CD8-positive, alpha-beta memory T cell (primary cell): ENCODE measurements at regions not wholly inside any gene's neighbourhood (a gene's known extent, or its start where the extent isn't known, plus 50 kb on each side); places are given as distances from the start of the nearest gene placed in this dataset.
"Not testable (repeated sequence)": the region's sequence is repeated elsewhere in the genome, so short reads cannot be mapped to it uniquely, and the experiment has no call there.

Experiments
- CTCF ChIA-PET: fragments of 350-600 bp; sonication (Branson Sonifier 250); formaldehyde crosslinking; loops from one replicate; lab custom pipeline; 2021; ENCODE audit warnings: antibody characterized with exemption; lab: Charles Lee
- POLR2A ChIA-PET: fragments of 350-600 bp; sonication (Branson Sonifier 250); formaldehyde crosslinking; loops from one replicate; lab custom pipeline; 2021; ENCODE audit warnings: antibody characterized with exemption; lab: Charles Lee
- DNase-seq, 5 donors: peaks; one replicate each; pipeline versions ENCODE4 v3.0.0 to v3.0.0-alpha.2; 2020 to 2022; ENCODE audit warnings: mixed read lengths in 1 of 5
- H3K27ac ChIP-seq: one replicate; pipeline ENCODE4 v1.7.0; 2013; ENCODE audit warnings: low read depth, mild to moderate bottlenecking, low read length, moderate library complexity
- H3K27me3 ChIP-seq: 2 replicates; pipeline ENCODE4 v1.7.0; 2013; ENCODE audit warnings: low read length, mild to moderate bottlenecking; ENCODE audit not compliant: insufficient read depth, poor library complexity, severe bottlenecking
- H3K36me3 ChIP-seq: 2 replicates; pipeline ENCODE4 v1.7.0; 2013; ENCODE audit warnings: mild to moderate bottlenecking, low read length, moderate library complexity; ENCODE audit not compliant: insufficient read depth
- H3K4me1 ChIP-seq: 2 replicates; pipeline ENCODE4 v1.7.0; 2013; ENCODE audit warnings: mild to moderate bottlenecking, low read length, moderate library complexity; ENCODE audit not compliant: insufficient read depth
- H3K4me3 ChIP-seq: 2 replicates; pipeline ENCODE4 v1.7.0; 2013; ENCODE audit warnings: mild to moderate bottlenecking, low read length
- H3K9me3 ChIP-seq: 2 replicates; pipeline ENCODE4 v1.7.0; 2013; ENCODE audit warnings: mild to moderate bottlenecking, low read length
- H3K27ac Mint-ChIP-seq, 8 donors: one replicate each; pipeline ENCODE4 v1.8.0; 2020 to 2021; ENCODE audit warnings: mixed read lengths in 8 of 8, mild to moderate bottlenecking in 6 of 8, inconsistent platforms in 3 of 8, moderate library complexity in 3 of 8
- H3K27me3 Mint-ChIP-seq, 2 donors: one replicate each; pipeline ENCODE4 v1.8.0; 2020 to 2021; ENCODE audit warnings: mixed read lengths in 2 of 2, mild to moderate bottlenecking in 1 of 2, moderate library complexity in 1 of 2
- H3K36me3 Mint-ChIP-seq, 3 donors: one replicate each; pipeline ENCODE4 v1.8.0; 2020 to 2021; ENCODE audit warnings: mixed read lengths in 3 of 3, inconsistent platforms in 1 of 3, mild to moderate bottlenecking in 1 of 3
- H3K4me1 Mint-ChIP-seq, 3 donors: one replicate each; pipeline ENCODE4 v1.8.0; 2020 to 2021; ENCODE audit warnings: mixed read lengths in 3 of 3, inconsistent platforms in 1 of 3, mild to moderate bottlenecking in 1 of 3
- H3K4me3 Mint-ChIP-seq, 7 donors: one replicate each; pipeline ENCODE4 v1.8.0; 2020 to 2021; ENCODE audit warnings: mixed read lengths in 7 of 7, mild to moderate bottlenecking in 6 of 7, moderate library complexity in 4 of 7, inconsistent platforms in 2 of 7
- H3K9me3 Mint-ChIP-seq, 5 donors: one replicate each; pipeline ENCODE4 v1.8.0; 2020 to 2022; ENCODE audit warnings: mixed read lengths in 5 of 5, mild to moderate bottlenecking in 3 of 5, moderate library complexity in 2 of 5, inconsistent platforms in 1 of 5

- no peaks in the 10 kb centered on the region for H3K36me3 Mint-ChIP-seq
These were observed 121.4 kb upstream of the CXorf66 start for GRCh38 chrX:140086691-140087090.

GRCh38 chrX:140074851-140075250 lies 109.5 kb upstream of the CXorf66 start:
- H3K27ac Mint-ChIP-seq, H3K9me3 ChIP-seq, H3K27ac ChIP-seq, H3K27me3 Mint-ChIP-seq, H3K4me1 Mint-ChIP-seq, H3K36me3 Mint-ChIP-seq, DNase-seq, H3K27me3 ChIP-seq, H3K4me1 ChIP-seq, CTCF ChIA-PET, POLR2A ChIA-PET, H3K36me3 ChIP-seq, H3K4me3 ChIP-seq, H3K9me3 Mint-ChIP-seq, H3K4me3 Mint-ChIP-seq: not testable (repeated sequence)

More at GRCh38 chrX:140086691-140087090, 121.4 kb upstream of the CXorf66 start:
- Mint-ChIP-seq H3K27me3 (peaks cover 14% of the 10 kb centered on the region in 2 donors), H3K4me3 (no peak overlapping the region), H3K9me3 (no peaks in the 10 kb centered on the region), H3K27ac (no peak overlapping the region), H3K4me1 (no peaks in the 10 kb centered on the region)
- no peak for DNase-seq
- Histone ChIP-seq H3K9me3 (no peaks in the 10 kb centered on the region), H3K4me1 (no peaks in the 10 kb centered on the region), H3K27me3 (no peaks in the 10 kb centered on the region), H3K4me3 (no peak overlapping the region), H3K27ac (no peak overlapping the region), H3K36me3 (no peaks in the 10 kb centered on the region)
- CTCF ChIA-PET, result no interaction called here
- POLR2A ChIA-PET, result no interaction called here

GRCh38 chrX:140071037-140071436 lies 105.7 kb upstream of the CXorf66 start:
- ChIA-PET CTCF (no interaction called here), POLR2A (no interaction called here)
- DNase-seq, result no peak
- Mint-ChIP-seq H3K9me3 (no peaks in the 10 kb centered on the region), H3K4me3 (no peak overlapping the region), H3K4me1 (no peaks in the 10 kb centered on the region), H3K27ac (no peak overlapping the region), H3K36me3 (no peaks in the 10 kb centered on the region), H3K27me3 (peaks cover 0 to 3% of the 10 kb centered on the region in 2 donors)
- Histone ChIP-seq H3K27ac (no peak overlapping the region), H3K27me3 (no peaks in the 10 kb centered on the region), H3K4me1 (no peaks in the 10 kb centered on the region), H3K9me3 (no peaks in the 10 kb centered on the region), H3K4me3 (no peak overlapping the region), H3K36me3 (no peaks in the 10 kb centered on the region)

GRCh38 chrX:140065961-140066662 lies 100.8 kb upstream of the CXorf66 start:
- H3K36me3 ChIP-seq, result no peaks in the 10 kb centered on the region
- DNase-seq, result no peak
- Mint-ChIP-seq H3K36me3 (no peaks in the 10 kb centered on the region), H3K27me3 (peaks cover 0 to 5% of the 10 kb centered on the region in 2 donors), H3K4me3 (no peak overlapping the region), H3K27ac (no peak overlapping the region), H3K9me3 (no peaks in the 10 kb centered on the region), H3K4me1 (no peaks in the 10 kb centered on the region)
- H3K9me3 ChIP-seq, result no peaks in the 10 kb centered on the region
- H3K4me1 ChIP-seq, result no peaks in the 10 kb centered on the region
- H3K27me3 ChIP-seq, result no peaks in the 10 kb centered on the region
- no peak overlapping the region for H3K27ac ChIP-seq
- no peak overlapping the region for H3K4me3 ChIP-seq
- ChIA-PET POLR2A (no interaction called here), CTCF (no interaction called here)

GRCh38 chrX:140064993-140065392 lies 99.7 kb upstream of the CXorf66 start:
- Histone ChIP-seq H3K4me3 (no peak overlapping the region), H3K27ac (no peak overlapping the region), H3K4me1 (no peaks in the 10 kb centered on the region), H3K27me3 (no peaks in the 10 kb centered on the region), H3K36me3 (no peaks in the 10 kb centered on the region), H3K9me3 (no peaks in the 10 kb centered on the region)
- H3K4me1 Mint-ChIP-seq, result no peaks in the 10 kb centered on the region
- no peak overlapping the region for H3K27ac Mint-ChIP-seq
- ChIA-PET CTCF (no interaction called here), POLR2A (no interaction called here)
- DNase-seq, result no peak
- no peak overlapping the region for H3K4me3 Mint-ChIP-seq
- H3K27me3 Mint-ChIP-seq, result peaks cover 0 to 2% of the 10 kb centered on the region in 2 donors
- no peaks in the 10 kb centered on the region for H3K9me3 Mint-ChIP-seq
- H3K36me3 Mint-ChIP-seq, result no peaks in the 10 kb centered on the region

GRCh38 chrX:140057001-140057411 lies 91.7 kb upstream of the CXorf66 start:
- Histone ChIP-seq H3K27ac (no peak overlapping the region), H3K4me1 (no peaks in the 10 kb centered on the region), H3K27me3 (no peaks in the 10 kb centered on the region), H3K4me3 (no peak overlapping the region), H3K9me3 (no peaks in the 10 kb centered on the region), H3K36me3 (no peaks in the 10 kb centered on the region)
- no peaks in the 10 kb centered on the region for H3K9me3 Mint-ChIP-seq
- peaks cover 6% of the 10 kb centered on the region in 2 donors for H3K27me3 Mint-ChIP-seq
- CTCF ChIA-PET, result no interaction called here
- H3K27ac Mint-ChIP-seq, result no peak overlapping the region
- POLR2A ChIA-PET, result no interaction called here
- DNase-seq, result peak; percentile 4 to 46 (median 12)
- no peaks in the 10 kb centered on the region for H3K36me3 Mint-ChIP-seq
- H3K4me1 Mint-ChIP-seq, result peaks cover 4 to 7% (median 5%) of the 10 kb centered on the region in 3 donors
- H3K4me3 Mint-ChIP-seq, result no peak overlapping the region

GRCh38 chrX:140053846-140054245 lies 88.5 kb upstream of the CXorf66 start:
- H3K4me3 ChIP-seq, result no peak overlapping the region
- CTCF ChIA-PET, result no interaction called here
- H3K4me3 Mint-ChIP-seq, result no peak overlapping the region
- H3K9me3 ChIP-seq, result no peaks in the 10 kb centered on the region
- no peaks in the 10 kb centered on the region for H3K27me3 ChIP-seq
- DNase-seq, result no peak
- H3K36me3 ChIP-seq, result no peaks in the 10 kb centered on the region
- peaks cover 6 to 8% of the 10 kb centered on the region in 2 donors for H3K27me3 Mint-ChIP-seq
- no peak overlapping the region for H3K27ac Mint-ChIP-seq
- no peaks in the 10 kb centered on the region for H3K4me1 ChIP-seq
- H3K9me3 Mint-ChIP-seq, result no peaks in the 10 kb centered on the region
- POLR2A ChIA-PET, result no interaction called here
- no peaks in the 10 kb centered on the region for H3K36me3 Mint-ChIP-seq
- H3K4me1 Mint-ChIP-seq, result peaks cover 4 to 7% (median 5%) of the 10 kb centered on the region in 3 donors
- no peak overlapping the region for H3K27ac ChIP-seq

GRCh38 chrX:140050906-140051305 lies 85.6 kb upstream of the CXorf66 start:
- DNase-seq, result no peak
- Mint-ChIP-seq H3K27ac (no peak overlapping the region), H3K4me1 (no peaks in the 10 kb centered on the region), H3K27me3 (peaks cover 0 to 5% of the 10 kb centered on the region in 2 donors), H3K36me3 (no peaks in the 10 kb centered on the region), H3K4me3 (no peak overlapping the region), H3K9me3 (no peaks in the 10 kb centered on the region)
- CTCF ChIA-PET, result no interaction called here
- Histone ChIP-seq H3K27ac (no peak overlapping the region), H3K4me3 (no peak overlapping the region), H3K9me3 (no peaks in the 10 kb centered on the region), H3K36me3 (no peaks in the 10 kb centered on the region), H3K27me3 (no peaks in the 10 kb centered on the region), H3K4me1 (no peaks in the 10 kb centered on the region)
- POLR2A ChIA-PET, result no interaction called here
